GM21390 (cell line): ENCODE measurements at regions not wholly inside any gene's neighbourhood (a gene's known extent, or its start where the extent isn't known, plus 50 kb on each side); places are given as distances from the start of the nearest gene placed in this dataset.
"Not testable (repeated sequence)": the region's sequence is repeated elsewhere in the genome, so short reads cannot be mapped to it uniquely, and the experiment has no call there.

Experiments
- ATAC-seq: cut with Tn5 transposase; IDR thresholded peaks from one replicate; pipeline ENCODE4 v1.9.1; 2021; ENCODE audit not compliant: unreplicated experiment

DNA sequence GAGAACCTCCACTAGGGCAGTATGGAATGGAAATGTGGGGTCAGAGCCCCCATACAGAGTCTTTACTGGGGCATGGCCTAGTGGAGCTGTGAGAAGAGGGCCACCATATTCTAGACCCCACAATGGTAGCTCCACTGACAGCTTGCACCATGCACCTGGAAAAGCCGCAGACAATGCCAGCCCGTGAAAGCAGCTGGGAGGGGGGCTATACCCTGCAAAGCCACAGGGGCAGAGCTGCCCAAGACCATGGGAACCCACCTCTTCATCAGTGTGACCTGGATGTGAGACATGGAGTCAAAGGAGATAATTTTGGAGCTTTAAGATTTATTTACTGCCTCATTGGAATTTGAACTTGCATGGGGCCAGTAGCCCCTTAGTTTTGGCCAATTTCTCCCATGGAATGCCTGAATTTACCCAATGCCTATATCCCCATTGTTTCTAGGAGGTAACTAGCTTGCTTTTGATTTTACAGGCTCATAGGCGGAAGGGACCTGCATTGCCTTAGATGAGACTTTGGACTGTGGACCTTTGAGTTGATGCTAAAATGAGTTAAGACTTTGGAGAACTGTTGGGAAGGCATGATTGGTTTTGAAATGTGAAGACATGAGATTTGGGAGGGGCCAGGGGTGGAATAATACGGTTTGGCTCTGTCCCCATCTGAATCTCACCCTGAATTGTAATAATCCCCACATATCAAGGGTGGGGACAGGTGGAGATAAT, 89.4 kb upstream of the MAMLD1 start:
- ATAC-seq, result not testable (repeated sequence)

DNA sequence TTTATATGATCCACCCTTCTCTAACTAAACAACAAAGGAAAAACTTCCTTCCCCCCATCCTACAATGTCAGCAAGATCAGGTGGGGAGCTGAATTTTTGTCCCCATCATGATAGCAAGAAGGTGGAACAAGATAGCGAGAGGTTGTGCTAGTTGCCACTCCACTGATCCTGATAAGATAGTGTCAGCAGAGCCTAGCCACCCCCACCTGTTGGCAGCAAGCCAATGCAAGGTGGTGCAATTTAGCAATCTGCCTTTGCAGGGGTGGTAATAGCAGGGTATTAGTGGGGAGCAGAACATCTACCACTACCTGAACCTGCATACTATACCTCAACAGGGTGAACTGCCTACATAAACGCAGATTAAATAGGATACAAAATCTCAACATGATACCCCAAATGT, 80.2 kb upstream of the MAMLD1 start:
- ATAC-seq, result no peak

DNA sequence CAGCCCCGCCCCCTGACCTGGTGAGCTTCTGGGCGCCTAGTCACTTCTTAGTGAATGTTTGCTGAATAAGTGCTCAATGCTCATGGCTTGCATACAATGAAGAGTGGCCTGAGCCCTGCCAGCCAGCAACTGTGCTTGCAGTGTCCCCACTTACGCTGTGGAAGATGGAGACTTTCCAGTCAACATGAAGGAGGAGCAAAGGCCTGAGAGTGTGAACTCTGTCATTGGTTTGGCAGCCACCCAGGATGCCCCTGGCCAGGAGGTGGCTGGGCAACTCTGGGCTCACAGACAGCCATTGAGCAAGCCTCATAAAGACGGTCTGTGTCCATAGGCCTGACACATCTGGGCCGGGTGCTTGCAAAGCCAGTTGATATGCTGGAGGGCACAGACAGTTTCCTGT, 72.1 kb upstream of the MAMLD1 start:
- no peak for ATAC-seq

DNA sequence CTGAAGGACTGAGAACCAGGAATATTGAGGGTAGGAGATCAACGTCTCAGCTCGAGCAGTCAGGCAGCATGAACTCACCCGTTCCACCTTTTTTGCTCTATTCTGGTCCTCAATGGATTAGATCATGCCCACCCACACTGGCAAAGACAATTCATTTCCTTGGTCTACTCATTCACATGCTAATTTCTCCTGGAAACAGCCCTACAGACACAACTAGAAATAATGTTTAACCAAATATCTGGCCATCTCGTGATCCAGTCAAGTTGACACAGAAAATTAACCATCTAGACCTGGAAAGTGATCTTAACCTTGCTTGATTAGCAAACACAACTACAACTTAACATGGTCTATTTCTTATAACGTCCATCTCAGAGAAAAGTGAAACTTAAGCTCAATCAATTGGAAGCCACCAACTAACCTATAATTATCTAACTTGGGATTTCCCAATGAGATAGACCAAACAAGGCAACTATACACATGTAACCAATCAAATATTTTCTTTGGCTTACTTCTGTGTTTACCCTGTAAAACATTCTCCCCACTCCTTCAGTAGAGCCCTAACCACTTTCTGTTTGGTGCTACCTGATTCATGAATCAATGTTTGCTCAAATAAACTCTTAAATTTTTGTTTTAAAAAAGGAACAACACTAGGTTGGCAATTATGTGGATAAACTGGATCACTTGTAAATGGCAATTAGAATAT, 69.7 kb upstream of the MAMLD1 start:
- ATAC-seq, result no peak

DNA sequence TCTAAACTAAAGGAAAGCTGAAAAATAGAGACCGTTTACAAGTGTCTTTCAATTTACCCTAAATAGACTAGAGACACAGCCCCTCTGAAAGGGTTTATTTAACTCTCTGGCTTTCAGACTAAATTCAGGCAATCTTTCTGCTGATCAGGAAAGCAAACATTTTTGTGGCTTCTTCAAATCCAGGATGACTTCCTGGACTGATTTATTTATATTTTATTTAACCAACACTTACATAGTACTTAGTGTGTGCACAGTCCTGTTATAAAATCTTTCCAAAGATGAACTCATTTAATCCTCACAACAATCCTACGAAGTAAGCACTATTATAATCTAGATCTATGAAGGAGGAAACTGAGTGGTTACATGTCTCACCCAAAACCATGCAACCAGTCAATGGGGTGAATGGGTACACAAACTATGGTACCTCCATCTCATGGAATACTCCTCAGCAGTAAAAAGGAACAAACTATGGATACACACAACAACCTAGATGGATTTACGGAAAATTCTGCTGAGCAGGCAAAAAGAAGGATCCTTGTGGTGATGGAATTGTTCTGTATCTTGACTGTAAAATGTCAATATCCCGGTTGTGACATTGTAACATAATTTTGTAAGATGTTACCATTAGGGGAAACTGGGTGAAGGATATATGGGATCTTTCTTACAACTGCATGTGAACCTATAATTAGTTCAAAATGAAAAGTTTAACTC, 64.1 kb upstream of the MAMLD1 start:
- ATAC-seq, result no peak

DNA sequence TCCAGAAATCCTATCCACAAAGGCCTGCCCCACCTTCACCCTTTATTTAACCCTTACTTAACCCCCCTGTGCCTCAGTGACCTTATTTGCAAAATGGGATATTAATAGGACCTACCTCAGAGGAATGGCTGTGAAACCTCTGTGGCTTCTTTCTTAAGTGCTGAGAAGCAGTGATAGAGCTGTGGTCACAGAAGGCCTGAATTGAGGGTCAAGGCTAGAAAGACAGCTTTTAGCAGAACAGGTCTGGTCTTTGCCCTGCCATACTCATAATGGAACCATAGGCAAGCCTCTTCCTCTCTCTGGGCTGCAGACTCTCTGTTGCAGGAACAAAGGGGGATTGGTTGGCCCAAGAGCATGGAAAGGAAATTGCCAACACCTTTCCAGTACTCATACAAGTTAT, 63.5 kb upstream of the MAMLD1 start:
- no peak for ATAC-seq

DNA sequence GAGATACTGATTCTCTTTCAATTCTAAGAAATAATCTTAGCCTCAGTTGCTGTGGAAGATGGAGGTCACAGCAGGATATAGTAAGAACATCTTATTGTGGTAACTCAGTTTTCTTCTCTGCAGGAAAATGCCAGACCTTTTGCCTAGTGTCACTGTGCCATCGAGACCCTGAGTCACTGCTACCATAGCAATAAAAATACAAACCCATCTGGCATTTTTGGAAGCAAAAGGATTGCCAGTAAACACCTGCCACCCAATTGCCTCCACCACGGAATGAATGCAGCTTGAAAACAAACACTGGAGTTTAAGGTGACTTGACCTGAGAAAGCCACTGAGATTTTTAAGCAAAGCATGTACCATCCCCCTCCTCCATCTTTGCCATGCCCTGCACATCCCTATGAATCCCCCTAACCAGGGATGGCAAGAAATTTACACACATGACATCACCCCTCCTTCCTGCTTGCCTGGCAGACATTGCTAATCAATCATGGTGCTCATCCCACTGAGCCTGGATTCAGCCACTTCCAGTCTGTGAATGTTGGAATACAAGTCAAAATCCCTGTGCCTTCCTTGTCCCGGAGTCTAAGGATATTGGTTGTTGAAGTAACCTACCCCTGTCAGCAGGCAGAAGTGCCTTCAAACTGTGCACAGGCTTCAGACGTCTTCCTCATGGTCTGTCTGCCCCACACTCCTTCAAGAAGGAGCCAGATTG, 59.6 kb upstream of the MAMLD1 start:
- no peak for ATAC-seq

DNA sequence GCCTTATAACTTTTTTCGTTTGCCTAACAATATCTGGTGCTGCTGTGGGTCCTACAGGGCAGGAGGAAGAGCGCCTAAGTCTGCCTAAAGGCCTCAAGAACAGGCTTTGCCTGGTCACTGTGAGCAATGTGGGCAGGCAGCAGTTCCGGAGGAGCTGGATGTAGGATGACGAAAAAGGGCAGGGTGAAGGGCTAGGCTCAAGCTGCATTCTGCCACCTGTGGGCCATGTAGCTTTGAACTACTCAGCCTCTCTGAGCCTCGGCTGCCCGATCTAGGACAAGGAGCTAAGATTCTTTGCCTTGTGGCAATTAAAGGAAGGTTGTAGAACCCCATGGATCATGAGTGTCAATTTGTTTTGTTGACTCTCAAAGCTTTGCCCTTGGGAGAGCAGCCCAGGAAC, 57.1 kb upstream of the MAMLD1 start:
- ATAC-seq, result no peak

DNA sequence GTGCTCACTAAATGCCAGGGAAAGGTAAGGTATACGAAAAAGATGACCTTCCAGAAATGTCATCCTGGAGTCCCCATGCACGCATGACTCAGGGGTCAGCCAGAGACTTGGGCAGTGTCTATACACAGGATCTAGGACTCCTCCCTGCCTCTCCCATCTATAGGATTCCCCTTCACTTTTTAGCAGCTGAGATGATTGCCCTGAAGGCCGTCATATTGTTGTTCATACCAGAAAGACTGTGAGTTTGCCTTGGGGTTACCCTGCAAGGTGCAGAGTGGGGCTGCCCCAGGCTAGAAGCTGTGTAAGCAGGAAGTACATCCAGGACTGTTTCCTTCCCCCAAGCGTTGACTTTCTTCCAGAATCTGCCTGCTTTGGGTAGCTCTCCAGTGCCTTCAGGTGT, 55.1 kb upstream of the MAMLD1 start:
- no peak for ATAC-seq

DNA sequence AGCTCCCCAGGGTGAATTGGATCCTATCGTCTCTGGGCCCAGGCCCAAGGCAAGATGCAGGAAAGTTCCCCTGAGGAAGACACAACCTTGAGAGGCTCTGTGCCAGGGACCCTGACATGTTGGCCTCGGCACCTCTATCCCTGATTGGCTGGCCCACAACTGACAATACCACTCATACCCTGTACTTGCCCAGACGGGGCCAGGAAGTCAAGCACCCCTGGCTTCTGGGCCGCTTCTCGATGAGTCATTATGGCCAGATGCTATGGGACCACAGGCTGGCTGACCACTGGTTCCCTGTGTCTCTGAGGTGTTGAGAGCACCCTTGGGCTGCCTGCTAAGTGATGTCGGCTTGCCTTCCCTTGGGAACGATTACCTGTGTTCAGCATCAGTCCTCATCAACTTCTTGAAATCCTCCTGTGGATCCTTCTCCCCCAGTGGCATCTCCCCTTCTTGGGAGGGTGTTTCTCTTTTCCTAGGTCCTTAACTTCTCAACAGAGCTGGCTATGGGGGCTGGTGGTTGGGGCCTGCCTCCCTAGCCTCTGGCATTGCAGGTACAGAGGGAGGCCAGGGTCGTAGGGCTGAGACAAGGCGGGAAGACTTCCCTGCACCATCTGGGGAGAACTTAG, 54.5 kb upstream of the MAMLD1 start:
- ATAC-seq, result no peak

DNA sequence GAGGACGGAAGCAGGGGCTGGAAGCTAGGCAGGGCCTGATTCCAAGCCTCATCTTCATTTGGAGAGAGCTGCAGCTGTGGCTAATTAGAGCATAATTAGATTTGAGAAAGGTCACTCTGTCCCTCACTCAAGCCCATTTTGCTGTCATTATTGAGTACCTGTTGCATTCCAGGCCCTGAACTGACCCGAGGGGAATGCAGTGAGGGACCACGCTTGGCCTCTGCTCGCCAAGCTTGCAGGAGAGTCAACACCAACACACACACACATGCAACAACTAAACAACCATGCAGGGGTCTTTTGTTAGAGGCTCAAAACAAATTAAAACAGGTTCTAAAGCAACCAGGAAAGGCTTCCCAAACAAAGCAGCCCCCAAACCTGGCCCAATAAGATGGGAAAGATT, 52.7 kb upstream of the MAMLD1 start:
- ATAC-seq, result no peak

DNA sequence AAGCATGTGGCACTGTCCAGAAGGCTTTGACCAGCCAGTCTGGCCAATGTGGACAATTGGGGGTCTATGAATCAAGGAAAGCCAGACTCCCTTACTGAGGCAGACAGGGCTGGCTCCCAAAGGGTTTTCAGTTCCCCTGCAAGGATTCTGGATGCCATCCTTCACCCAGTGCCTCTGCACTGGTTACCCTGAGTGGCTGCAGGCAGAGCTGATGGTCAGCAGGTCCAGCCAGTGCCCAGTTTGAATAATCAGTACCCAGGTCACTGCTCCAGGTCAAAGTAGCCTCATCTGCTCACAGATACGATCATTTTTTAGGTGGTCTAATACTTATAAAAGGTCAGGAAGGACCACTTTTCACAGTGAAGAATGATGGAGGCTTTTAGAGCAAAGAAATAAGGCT, 52.2 kb upstream of the MAMLD1 start:
- no peak for ATAC-seq

DNA sequence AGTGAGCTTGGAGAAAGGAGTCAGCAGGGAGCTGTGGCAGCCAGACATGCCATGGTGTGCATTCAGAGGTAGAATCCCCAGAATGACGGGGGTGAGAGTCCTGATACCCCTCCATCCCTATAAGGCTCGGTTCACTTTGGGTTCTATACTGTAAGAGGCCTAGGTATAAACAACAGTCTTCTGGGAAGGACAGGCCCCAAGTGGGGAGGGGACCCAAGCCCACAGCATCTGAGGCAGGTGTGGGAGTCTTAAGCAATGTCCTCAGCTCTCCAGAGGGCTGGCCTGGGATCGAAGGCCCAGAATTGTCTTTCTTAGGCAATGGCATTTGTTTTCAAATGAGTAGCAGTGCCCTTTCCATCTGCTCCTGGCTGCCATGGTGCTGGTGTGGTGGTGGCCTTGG, 50.2 kb upstream of the MAMLD1 start:
- no peak for ATAC-seq
